Caco-2 (cell line): ENCODE measurements at regions not wholly inside any gene's neighbourhood (a gene's known extent, or its start where the extent isn't known, plus 50 kb on each side); places are given as distances from the start of the nearest gene placed in this dataset.
"Not testable (repeated sequence)": the region's sequence is repeated elsewhere in the genome, so short reads cannot be mapped to it uniquely, and the experiment has no call there.

Experiments used
- BruUV-seq: library from RNA; stranded (reverse); fragments of 400-500 nt; replicated peaks from 2 replicates; lab custom pipeline; 2021; lab: Mats Ljungman, UMichigan
- CTCF ChIA-PET: fragments of 300-600 bp; sonication (Branson Sonifier 250); formaldehyde crosslinking; loops from one replicate; lab custom pipeline; 2022; ENCODE audit warnings: antibody characterized with exemption; lab: Charles Lee
- POLR2A ChIA-PET: fragments of 300-600 bp; sonication (Branson Sonifier 250); formaldehyde crosslinking; loops from one replicate; lab custom pipeline; 2022; ENCODE audit warnings: antibody characterized with exemption; lab: Charles Lee
- DNase-seq, 2 experiments: peaks; one replicate each; pipeline versions ENCODE4 v3.0.0 to v3.0.0-alpha.2; 2020 to 2022
- H3K27me3 ChIP-seq: replicated peaks from 2 replicates; pipeline ENCODE4 v1.6.0; 2011; ENCODE audit warnings: low read length; ENCODE audit not compliant: control insufficient read depth, insufficient read depth
- H3K36me3 ChIP-seq: 2 replicates; pipeline ENCODE4 v1.5.1; 2011; ENCODE audit warnings: low read length; ENCODE audit not compliant: control insufficient read depth, insufficient read depth
- H3K4me1 ChIP-seq: fragments of 250-450 bp; sonication (Bioruptor Pico); 2 replicates; pipeline ENCODE4 v1.5.1; 2020; ENCODE audit warnings: mild to moderate bottlenecking
- H3K4me3 ChIP-seq: 2 replicates; pipeline ENCODE4 v1.5.1; 2011; ENCODE audit warnings: low read depth, mild to moderate bottlenecking, control low read depth, low read length
- H3K9me3 ChIP-seq: fragments of 250-450 bp; sonication (Bioruptor Pico); 2 replicates; pipeline ENCODE4 v1.5.1; 2020; ENCODE audit warnings: mild to moderate bottlenecking, moderate library complexity
- H3K27ac Mint-ChIP-seq: one replicate; pipeline ENCODE4 v1.8.0; 2022; ENCODE audit warnings: mixed read lengths; ENCODE audit not compliant: unreplicated experiment
- H3K27me3 Mint-ChIP-seq: one replicate; pipeline ENCODE4 v1.8.0; 2022; ENCODE audit warnings: mixed read lengths; ENCODE audit not compliant: insufficient read depth, unreplicated experiment
- H3K36me3 Mint-ChIP-seq: one replicate; pipeline ENCODE4 v1.8.0; 2022; ENCODE audit warnings: mild to moderate bottlenecking, mixed read lengths; ENCODE audit not compliant: insufficient read depth, unreplicated experiment
- H3K4me1 Mint-ChIP-seq: one replicate; pipeline ENCODE4 v1.8.0; 2022; ENCODE audit warnings: low read depth, mixed read lengths; ENCODE audit not compliant: unreplicated experiment
- H3K4me3 Mint-ChIP-seq: one replicate; pipeline ENCODE4 v1.8.0; 2022; ENCODE audit warnings: mild to moderate bottlenecking, moderate library complexity, mixed read lengths; ENCODE audit not compliant: unreplicated experiment
- H3K9me3 Mint-ChIP-seq: one replicate; pipeline ENCODE4 v1.8.0; 2022; ENCODE audit warnings: mixed read lengths; ENCODE audit not compliant: unreplicated experiment
- intact Hi-C: fragments of 100-400 bp; cut with micrococcal nuclease; formaldehyde crosslinking; loops from one replicate; pipeline ENCODE4 v1.10.0; 2022; ENCODE audit not compliant: unreplicated experiment

DNA sequence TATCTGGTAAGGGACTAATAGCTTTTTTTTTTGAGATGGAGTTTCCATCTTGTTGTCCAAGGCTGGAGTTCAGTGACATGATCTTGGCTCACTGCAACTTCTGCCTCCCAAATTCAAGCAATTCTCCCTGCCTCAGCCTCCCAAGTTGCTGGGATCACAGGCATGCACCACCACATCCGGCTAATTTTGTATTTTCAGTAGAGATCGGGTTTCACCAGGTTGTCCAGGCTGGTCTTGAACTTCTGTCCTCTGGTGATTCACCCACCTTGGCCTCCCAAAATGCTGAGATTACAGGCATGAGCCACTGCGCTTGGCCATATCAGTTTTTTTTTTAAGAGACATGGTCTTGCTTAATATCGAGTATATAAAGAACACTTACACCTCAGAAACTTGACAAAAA, 4797.3 kb upstream of the OR11H1 start:
- H3K4me1 ChIP-seq, H3K27me3 ChIP-seq, H3K4me3 ChIP-seq, H3K36me3 Mint-ChIP-seq, H3K4me3 Mint-ChIP-seq, DNase-seq, POLR2A ChIA-PET, H3K36me3 ChIP-seq, CTCF ChIA-PET, H3K27me3 Mint-ChIP-seq, intact Hi-C loops, BruUV-seq, H3K27ac Mint-ChIP-seq, H3K4me1 Mint-ChIP-seq: not testable (repeated sequence)
- H3K9me3 Mint-ChIP-seq: peaks cover 46% of the 10 kb centered on the region
- peaks cover 15% of the 10 kb centered on the region for H3K9me3 ChIP-seq

GRCh38 chr22:10731246-10731974, 4796.6 kb upstream of the OR11H1 start:
- H3K4me1 ChIP-seq, H3K4me1 Mint-ChIP-seq, CTCF ChIA-PET, H3K4me3 Mint-ChIP-seq, H3K27ac Mint-ChIP-seq, H3K36me3 ChIP-seq, POLR2A ChIA-PET, DNase-seq, intact Hi-C loops, H3K27me3 Mint-ChIP-seq, BruUV-seq, H3K4me3 ChIP-seq, H3K27me3 ChIP-seq, H3K36me3 Mint-ChIP-seq: not testable (repeated sequence)
- peaks cover 43% of the 10 kb centered on the region for H3K9me3 Mint-ChIP-seq
- peaks cover 15% of the 10 kb centered on the region for H3K9me3 ChIP-seq

GRCh38 chr22:10735075-10735474, 4792.9 kb upstream of the OR11H1 start:
- H3K9me3 ChIP-seq, H3K27ac Mint-ChIP-seq, POLR2A ChIA-PET, H3K4me3 ChIP-seq, BruUV-seq, DNase-seq, H3K36me3 ChIP-seq, H3K36me3 Mint-ChIP-seq, intact Hi-C loops, CTCF ChIA-PET, H3K4me3 Mint-ChIP-seq, H3K27me3 ChIP-seq, H3K27me3 Mint-ChIP-seq, H3K4me1 ChIP-seq, H3K4me1 Mint-ChIP-seq: not testable (repeated sequence)
- peaks cover 33% of the 10 kb centered on the region for H3K9me3 Mint-ChIP-seq

DNA sequence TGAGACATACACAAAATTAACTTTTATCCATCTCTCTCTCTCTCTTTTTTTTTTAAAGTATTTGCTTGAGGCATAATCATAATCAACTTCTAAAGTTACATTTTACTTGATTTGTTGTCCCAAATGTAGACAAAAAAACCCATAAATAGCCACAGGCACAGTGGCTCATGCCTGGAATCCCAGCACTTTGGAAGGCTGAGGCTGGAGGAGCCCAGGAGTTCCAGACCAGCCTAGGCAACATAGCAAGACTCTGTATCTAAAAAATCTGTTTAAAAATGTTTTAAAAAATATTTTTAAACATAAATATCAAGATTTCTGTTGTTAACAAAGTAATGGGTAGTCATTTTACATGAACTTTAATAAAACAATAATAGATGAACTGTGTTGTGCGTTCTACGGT, 4791.1 kb upstream of the OR11H1 start:
- POLR2A ChIA-PET, DNase-seq, H3K9me3 ChIP-seq, H3K36me3 Mint-ChIP-seq, H3K27ac Mint-ChIP-seq, H3K4me1 ChIP-seq, H3K4me3 Mint-ChIP-seq, H3K4me1 Mint-ChIP-seq, H3K4me3 ChIP-seq, intact Hi-C loops, CTCF ChIA-PET, H3K36me3 ChIP-seq, H3K27me3 ChIP-seq, H3K27me3 Mint-ChIP-seq, BruUV-seq: not testable (repeated sequence)
- H3K9me3 Mint-ChIP-seq: peaks cover 39% of the 10 kb centered on the region

GRCh38 chr22:10737931-10738330, 4790.1 kb upstream of the OR11H1 start:
- H3K4me3 ChIP-seq, POLR2A ChIA-PET, H3K36me3 Mint-ChIP-seq, H3K4me1 Mint-ChIP-seq, H3K36me3 ChIP-seq, H3K9me3 ChIP-seq, H3K4me1 ChIP-seq, H3K27me3 ChIP-seq, H3K4me3 Mint-ChIP-seq, DNase-seq, CTCF ChIA-PET, H3K27me3 Mint-ChIP-seq, intact Hi-C loops, H3K27ac Mint-ChIP-seq, BruUV-seq: not testable (repeated sequence)
- H3K9me3 Mint-ChIP-seq: peaks cover 46% of the 10 kb centered on the region
